ENCODE measurements at regions not wholly inside any gene's neighbourhood (a gene's known extent, or its start where the extent isn't known, plus 50 kb on each side); places are given as distances from the start of the nearest gene placed in this dataset.

DNA sequence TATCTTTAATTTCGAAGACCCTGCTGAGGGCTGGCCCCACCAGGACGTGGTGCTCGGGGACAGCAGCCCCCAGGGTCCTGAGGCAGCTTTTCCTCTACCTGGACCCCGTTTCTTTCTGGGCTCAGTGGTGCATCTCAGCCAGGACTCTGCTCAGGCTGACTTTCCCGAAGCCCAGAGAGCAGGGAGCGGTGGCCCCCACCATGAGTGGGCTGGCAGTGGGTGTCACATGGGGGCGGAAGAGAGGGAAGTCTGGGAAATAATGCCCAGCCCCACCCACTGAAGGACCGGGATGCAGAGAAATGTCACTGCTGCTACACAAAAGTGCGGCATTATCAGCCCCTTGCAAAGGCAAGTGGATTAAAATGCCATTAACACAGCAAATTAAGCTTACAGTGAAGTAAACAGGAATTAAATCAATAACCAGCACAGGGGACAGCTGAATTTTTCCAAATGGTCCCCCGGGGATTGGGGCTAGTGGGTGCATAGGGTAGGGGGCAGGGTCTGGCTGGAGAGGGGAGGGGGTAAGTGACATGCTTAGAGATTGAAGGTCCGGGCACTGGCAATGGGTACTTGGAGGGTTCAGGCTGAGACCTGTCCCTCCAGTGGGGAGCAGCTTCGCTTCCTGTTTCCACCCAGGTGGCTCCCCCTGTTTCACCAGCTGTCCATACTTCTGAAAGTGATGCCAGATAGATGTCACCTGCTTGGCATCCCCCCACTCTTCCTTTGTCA, 177.3 kb downstream of the URI1 start:
- TF ChIP-seq, protein P1, sequence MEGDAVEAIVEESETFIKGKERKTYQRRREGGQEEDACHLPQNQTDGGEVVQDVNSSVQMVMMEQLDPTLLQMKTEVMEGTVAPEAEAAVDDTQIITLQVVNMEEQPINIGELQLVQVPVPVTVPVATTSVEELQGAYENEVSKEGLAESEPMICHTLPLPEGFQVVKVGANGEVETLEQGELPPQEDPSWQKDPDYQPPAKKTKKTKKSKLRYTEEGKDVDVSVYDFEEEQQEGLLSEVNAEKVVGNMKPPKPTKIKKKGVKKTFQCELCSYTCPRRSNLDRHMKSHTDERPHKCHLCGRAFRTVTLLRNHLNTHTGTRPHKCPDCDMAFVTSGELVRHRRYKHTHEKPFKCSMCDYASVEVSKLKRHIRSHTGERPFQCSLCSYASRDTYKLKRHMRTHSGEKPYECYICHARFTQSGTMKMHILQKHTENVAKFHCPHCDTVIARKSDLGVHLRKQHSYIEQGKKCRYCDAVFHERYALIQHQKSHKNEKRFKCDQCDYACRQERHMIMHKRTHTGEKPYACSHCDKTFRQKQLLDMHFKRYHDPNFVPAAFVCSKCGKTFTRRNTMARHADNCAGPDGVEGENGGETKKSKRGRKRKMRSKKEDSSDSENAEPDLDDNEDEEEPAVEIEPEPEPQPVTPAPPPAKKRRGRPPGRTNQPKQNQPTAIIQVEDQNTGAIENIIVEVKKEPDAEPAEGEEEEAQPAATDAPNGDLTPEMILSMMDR (IDR thresholded peaks at IDR 0.05): no peak
- TF ChIP-seq ZFX (IDR thresholded peaks at IDR 0.05; ENCODE audit: borderline replicate concordance): no peak
